ENCODE measurements at regions not wholly inside any gene's neighbourhood (a gene's known extent, or its start where the extent isn't known, plus 50 kb on each side); places are given as distances from the start of the nearest gene placed in this dataset.

DNA sequence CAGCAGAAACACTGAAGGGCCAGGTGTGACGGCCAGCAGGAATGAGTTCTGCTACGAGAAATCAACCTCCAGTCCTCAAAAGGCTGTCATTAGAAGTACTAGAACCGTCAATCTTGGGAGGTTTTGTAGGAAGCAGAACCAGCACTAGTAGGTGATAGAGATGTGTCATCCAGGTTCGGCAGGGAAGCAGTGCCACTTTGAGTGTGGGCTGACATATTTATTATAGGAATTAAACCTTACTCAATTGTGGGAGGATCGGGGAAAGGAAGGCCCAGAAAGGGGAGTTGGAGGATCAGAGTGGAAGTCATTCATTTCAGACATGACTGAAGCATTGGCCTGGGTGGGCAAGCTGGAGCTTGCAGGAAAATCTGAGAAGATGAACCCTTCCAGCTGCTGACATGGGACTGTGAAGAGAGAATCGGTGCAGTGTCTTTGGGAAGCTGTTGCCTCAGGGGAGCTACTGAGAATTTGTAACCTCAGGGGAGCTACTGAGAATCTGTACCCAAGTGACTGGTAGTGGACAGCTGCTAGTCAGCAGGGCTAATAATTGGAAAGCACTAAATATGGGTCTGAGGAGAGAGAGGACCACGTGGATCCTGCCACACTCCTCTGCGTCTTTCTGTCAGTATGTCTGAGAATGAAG lies 177.4 kb downstream of the SPRY1 start:
- no peak for DNase-seq (ENCODE audit: low spot score)

DNA sequence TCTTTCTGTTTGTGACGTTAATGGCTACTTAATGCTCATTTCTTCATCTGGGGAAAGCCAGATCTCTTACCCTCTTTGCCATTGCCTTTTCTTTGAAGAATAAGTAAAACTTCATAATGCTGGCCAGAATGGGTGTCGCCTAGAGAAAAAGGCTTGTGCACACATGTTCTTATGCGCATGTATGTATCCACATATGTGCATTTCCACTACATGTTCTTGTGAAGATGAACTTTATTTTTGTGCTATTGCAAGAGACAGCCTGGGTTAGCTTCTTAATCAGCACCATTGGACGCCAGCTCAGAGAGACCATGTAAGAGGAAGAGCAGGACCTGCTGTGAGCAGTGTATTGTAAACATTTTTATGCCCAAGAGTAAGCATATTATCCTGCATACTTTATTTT lies 178.7 kb downstream of the SPRY1 start:
- DNase-seq (ENCODE audit: low spot score): no peak

DNA sequence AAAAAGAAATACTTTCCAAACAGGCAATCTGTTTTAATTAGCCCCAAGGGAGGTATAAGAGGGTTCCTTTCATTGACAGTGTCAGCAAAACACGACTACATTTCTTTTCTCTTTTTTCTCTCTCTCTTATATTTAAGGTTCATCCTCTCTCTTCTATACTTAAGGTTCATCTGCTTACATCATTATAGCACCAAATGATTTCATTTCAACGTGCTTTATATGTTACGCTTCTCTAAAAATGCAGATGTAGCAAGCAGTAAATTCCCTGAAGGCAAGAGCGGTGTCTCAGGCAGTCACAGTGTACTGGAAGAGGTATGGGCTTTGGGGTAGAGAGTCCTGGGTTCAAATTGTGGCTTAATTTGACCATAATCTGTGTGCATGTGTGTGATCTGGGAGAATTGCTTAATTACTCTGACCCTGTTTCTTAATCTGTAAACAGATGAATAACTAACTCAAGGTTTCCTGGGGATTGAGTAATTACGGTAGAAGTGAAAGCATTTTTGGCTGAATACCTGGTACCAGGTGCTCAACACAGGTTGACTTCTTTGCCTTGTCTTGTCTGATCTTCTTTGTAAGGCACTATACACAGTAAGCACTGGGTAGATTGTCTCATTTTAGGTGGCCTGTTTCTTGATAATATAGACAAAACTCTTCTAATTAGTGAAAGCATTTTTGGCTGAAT lies 180.8 kb downstream of the SPRY1 start:
- no peak for DNase-seq (ENCODE audit: low spot score)

DNA sequence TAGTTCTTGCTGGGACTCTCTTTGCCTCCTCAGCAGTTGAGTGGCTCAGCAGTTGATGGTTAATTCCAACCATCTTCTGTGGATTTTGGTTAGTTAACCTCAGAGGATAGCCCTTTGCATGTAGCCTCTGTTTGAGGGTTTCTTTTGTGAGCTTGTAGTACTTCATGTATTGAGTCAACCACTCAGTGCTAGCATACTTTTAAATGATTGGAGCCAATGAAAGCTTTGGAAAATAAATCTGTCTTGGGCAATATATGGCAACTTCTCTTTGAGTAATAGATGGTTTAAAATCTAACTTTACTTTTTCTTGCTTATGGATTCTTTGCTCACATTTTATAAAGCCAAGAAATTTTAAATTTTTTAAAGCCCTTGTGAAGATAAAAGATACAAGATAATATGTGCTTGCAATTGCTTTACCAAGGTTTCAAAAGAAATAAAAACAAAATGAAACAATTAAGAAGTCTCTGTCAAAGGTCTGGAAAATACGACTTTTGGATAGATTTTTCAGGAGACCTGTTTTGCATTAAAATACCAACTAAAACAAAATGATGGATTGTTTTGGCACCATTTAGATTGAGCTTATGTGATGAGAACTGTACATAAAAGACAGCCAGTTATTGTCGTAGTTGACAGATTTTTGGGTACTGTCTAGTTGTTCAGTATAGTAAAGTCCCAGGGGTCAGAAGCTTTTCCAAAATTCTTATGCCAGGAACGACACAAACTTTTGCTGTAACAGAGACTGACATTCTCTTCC lies 181.9 kb downstream of the SPRY1 start:
- DNase-seq (ENCODE audit: low spot score): no peak

DNA sequence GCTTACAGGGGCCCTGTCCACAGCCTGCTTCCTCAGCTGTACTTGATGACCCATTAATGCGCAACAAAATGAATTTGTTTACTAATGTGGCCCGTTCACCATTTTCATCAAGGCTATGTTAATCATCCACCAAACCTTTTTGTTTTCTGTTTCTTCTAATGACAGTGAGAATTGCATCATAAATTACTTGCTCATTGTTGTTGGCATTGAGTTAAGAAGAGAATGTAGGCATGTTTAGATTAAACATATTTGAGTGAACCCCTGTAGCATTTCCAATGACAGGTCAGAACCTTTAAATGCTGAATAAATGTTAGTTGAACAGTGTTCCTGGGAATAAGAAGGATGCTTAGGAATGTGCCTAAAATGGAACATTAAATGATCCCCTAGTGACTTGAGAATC lies 183.4 kb downstream of the SPRY1 start:
- DNase-seq (ENCODE audit: low spot score): no peak

DNA sequence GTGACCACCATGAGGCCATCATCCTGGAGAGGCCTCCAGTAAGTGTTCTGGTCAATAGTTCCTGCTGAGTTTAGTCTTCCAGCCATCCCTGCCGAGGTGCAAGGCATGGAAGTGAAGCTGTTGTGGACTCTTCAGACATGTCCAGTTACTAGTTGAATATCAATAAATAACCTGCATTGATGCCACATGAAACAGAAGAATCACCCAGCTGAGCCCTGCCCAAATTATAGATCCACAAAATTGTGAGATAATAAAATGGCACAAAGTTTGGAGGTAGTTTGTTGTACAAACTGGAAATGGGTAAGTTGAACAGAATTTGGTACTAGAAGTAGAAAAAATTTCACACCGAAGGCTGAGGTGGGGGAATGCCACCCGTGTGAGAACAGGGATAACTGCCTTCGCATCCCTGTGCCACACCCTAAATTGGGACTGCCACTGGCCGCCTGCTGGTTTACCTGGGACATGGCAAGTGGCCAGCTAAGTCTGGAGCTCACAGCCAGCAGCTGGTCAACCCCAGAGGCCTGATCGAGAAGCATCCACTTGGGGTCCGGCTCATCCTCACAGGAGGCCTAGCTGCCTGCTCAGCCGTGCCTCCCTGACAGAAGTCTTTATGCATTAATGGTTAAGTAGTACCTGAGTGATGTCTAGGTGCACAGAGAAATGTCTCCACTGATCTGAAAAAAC lies 184.5 kb downstream of the SPRY1 start:
- no peak for DNase-seq (ENCODE audit: low spot score)

DNA sequence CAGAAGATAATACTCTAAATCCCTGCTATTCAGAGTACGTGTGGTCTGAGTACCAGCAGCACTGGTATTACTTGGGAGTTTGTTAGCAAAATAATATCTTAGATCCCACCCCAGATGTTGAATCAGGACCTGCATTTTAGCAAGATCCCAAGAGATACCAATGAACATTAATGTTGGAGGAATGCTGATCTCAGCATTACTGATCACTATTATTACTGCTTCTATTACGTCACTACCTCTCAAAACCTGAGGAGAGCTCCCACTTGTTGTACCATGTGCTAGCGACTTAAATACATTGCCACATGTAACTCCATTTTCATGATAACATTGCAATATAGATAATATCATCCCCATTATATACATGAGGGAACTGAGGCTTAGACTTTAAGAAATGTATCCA lies 185.2 kb downstream of the SPRY1 start:
- DNase-seq (ENCODE audit: low spot score): no peak

DNA sequence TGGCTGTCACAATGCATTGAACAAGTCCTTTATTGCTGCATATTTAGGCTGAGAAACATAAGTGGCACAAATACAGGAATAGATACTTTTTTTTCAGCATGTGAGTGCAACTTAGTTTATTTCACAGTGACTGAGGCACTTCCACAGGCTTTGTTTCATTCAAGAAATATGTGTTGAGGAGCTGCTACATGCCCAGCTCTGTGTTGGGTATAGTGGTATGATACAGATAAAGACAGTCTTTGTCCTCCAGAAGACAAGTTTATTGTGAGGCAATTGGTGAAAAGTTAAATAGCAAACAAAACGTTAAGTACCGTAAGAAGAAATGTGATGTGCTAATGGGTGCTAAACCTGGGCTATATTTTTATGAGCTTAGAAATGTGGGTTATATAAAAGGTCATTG lies 186.4 kb downstream of the SPRY1 start:
- no peak for DNase-seq (ENCODE audit: low spot score)

DNA sequence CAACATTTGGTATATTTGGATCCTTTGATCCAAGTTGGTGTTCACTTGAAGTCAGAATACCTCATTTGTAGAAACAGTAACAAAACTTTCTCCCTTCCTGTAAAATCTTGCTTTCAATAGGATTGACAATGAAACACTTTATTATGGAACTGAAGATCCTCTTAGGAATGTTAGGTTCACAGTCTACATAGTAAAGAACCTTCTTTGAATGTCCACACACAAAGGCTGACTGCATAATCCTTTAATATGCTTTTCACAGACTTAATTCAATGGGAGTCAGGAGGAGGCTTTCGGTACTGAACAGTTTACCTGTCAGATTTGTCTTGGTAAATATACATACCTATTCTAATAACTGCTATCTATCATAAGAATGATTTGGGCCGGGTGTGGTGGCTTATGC lies 188.5 kb downstream of the SPRY1 start:
- no peak for DNase-seq (ENCODE audit: low spot score)

DNA sequence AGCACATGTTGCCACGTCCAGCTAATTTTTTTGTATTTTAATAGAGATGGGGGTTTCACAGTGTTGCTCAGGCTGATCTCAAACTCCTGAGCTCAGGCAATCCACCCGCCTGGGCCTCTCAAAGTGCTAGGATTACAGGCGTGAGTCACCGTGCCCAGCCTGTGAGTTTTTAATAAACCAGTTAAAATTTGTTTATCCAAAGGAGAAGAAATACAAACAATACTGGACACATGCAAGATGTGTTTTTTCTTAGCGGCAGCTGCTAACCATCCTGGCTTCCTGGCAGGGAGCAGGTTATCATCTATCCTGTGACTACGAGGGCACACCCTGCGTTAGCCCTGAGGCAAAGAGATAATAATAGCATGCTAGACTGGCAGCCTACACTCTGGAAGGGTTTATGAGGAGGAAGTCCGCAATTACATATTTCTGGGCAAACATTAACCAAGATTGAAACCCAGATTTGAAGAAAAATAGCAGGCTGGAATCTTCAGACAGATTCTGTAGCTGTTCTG lies 191.4 kb downstream of the SPRY1 start:
- DNase-seq (ENCODE audit: low spot score): no peak

DNA sequence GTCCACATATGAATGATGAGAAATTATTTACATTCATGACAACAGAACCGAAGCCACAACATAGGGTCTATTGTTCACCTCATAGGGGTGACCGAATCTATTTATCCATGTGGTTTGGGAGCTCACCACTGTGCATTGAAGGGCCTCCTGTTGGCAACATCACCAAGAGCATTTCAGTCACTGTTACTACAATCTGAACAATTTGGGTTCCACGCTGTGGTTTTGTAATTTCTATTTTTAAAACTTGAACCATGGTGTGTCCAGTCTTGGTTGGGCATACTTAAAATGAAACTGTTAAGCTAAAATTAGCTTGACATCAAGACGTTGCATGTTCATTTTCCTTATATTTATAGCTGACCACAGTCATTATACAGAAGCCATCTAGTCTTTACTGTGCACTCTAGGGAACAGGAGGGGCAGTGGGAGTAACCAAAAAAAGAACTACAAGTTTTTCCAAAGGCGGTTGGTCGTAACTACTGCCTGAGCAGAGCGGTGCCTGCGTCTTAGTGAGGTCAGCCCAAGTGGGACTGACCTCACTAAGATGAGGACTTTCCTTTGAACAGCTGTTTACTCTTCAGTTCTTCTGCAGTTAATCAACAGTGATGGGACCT lies 192.1 kb downstream of the SPRY1 start:
- no peak for DNase-seq (ENCODE audit: low spot score)

DNA sequence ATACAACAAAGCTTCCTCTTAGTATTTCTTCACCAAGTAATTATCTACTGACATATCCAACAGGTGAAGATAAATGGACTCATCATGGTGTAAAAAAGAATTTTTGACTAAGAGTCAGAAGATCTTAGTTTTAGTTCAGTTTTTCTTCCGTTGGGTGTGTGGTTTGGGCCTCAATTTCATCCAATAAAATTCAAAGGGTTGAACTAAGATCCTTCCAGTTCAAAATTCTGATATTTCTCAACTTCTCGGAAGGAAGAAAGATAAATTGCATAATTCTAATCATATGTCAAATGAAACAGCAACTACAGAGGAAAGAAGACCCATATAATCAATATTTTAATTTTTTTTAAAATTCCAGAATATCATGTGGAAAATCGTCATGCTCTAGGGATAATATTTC lies 192.7 kb downstream of the SPRY1 start:
- no peak for DNase-seq (ENCODE audit: low spot score)

DNA sequence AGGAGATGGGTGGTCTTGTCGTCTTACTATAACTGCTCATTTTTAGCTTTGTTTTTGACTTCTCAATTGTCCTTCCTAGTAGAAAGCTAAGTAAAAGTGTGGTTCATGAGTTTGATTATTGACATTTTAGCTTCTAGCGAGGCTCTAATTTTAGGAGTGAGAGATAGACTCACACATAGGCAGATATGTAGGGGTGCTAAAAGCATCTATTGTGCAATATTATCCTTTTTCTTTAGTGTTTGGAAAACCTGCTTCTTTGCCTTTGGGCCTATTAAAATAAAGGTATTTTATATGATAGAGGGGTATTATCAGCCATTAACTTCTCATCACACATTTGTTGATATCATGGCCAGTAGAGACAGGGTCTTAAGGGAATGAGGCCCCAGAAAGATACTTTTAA lies 195.3 kb downstream of the SPRY1 start:
- DNase-seq (ENCODE audit: low spot score): no peak

DNA sequence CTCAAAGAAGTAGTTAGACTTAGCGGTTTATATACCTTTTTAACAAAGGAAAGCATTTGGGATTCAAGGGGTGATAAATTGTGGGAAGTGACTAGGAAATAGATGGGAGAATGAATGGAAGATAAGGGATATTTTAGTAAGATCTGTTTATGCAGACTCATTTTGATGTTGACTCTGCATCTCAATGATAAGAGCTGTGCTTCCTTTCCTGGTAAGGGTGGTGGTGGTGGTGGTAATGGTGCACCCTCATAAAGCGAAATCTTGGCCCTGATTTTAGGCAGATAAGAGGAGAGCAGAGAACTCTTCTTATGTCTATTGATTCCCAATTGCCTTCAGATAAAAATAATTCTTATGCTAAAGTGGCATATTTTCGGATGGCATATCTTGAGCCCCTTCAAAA lies 197.1 kb downstream of the SPRY1 start:
- DNase-seq (ENCODE audit: low spot score): no peak

DNA sequence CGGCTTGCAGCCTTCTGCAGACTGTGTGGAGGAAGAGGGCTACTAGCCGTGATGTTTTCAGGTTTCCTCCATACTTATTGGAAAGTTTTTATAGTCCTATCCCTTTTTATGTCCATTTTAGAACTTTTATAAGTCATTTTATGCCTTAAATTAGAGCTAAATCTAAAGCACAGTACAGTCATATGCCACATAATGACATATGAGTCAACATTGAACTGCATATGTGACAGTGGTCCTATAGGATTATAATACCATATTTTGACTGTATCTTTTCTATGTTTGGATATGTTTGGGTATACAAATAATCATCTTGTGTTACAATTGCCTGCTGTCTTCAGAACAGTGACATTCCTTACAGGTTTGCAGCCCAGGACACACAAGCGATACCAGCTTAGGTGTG lies 200.2 kb downstream of the SPRY1 start:
- DNase-seq (ENCODE audit: low spot score): no peak

DNA sequence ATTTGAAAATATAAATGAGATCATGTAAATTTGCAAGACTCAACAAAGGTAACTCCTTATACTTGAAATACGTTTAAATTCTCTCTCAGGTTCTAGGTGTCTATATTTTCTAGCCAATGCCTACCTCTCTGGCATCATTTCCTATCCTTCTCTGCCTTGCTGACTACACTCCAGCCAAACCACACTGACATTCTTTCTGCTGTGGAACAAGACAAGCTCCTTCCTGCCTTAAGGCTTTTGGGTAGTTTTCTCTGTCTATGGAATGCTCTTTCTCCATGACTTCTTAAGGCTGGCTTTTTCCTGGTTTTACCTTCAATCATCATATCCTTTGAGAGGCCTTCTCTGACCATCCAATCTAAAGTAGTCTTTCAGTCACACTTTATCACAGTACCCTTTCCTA lies 201.0 kb downstream of the SPRY1 start:
- DNase-seq (ENCODE audit: low spot score): no peak

DNA sequence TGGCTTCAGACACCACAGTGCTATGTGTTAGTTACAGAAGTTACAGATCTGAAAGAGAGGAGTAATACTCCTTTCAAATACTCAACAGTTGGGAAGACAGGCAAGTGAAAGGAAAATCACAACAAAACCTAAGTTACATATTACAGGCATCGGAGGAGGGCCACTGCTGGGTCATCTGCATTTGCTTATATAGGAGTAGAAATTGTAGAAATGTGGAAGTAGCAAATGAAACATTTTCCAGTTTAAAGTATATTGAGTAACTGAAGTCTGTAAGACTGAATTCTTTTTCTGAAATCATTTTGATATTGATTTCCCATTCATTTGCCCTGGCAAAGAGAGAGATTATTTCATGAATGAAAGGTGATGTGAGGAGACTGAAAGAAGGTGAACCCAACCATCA lies 201.7 kb downstream of the SPRY1 start:
- DNase-seq (ENCODE audit: low spot score): no peak

DNA sequence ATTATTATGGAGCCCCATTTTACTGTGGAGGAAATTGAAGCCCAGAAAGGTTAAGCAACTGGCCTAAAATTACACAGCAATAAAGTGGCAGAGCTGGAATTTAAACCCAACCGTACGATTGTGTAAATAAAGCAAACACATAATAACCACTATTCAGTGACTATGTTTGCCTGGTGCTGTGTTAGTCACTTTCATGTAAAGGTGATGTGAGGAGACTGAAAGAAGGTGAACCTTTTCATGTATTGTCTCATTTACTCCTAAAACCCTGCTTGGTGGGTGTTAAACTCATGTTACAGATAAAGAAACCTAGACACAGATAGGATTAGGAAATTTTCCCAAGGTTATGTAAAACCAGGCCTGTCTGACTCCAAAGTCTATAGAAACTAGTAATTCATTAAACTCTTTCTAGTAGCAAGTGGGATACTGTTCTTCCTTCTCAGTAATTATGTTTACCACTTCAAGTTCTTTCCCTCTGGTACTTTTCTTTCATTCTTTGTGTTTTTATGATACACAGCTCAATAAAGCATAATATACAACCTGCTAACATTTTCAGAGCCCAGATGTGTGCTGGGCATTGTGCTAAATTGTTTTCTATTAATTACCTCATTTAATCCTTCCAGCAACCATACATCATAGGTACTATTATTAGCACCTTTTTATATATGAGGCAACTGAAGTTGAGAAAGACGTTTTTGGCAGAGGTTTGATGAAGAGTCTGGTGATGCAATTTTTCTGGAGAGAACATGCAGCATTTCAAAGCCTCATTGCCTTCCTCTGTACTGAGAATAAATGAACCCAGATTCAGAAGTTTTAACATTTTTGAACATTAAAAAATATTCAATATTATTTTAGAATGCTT lies 202.7 kb downstream of the SPRY1 start:
- DNase-seq (ENCODE audit: low spot score): no peak

DNA sequence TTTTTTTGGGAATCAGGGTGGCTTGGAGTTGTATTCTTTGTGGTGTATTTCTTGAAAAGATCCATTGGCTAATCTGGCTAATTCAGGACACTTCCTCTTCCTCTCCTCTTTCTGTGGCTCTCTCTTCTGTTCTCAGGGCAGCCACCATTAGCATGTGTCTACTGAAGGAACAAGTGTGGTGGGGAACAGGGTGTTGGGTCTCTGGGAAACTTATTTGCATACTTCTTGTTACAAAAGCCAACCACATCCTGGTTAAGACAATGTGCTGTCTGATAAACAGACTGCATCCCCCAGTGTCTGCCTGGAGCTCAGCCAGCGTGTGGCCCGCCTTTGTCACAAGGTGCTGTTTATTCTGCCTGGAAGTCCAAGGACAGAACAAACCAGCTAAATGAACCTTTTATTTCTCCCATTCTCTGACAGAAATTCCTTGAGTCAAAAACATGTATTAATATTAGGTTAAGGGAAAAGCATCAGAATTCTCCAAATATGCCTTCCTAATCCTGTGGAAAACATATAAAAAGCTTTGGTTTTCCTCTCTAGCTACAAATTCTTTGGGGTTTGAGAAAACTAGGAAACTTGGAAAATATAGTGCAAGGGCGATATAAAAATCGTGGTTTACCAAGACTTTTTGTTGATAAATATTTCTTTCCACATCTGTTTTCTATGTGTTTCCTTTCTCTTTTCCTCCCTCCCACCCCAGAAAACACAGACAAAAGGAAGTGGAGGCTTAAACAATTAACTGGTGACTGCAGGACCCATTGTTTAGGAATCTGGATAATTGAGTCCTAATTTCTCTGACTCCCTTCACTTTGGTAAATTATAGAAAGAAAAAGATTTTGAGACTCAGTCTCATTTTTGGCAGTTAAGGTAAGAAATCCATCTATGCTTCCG lies 203.6 kb downstream of the SPRY1 start:
- peak; percentile 61 for DNase-seq (ENCODE audit: low spot score)
